ENCODE measurements at regions not wholly inside any gene's neighbourhood (a gene's known extent, or its start where the extent isn't known, plus 50 kb on each side); places are given as distances from the start of the nearest gene placed in this dataset.

- ATAC-seq (ENCODE audit: low read depth), result no peak
- Mint-ChIP-seq H3K9me3 (peaks cover 1% of the 10 kb centered on the region), H3K4me1 (peaks cover 2% of the 10 kb centered on the region), H3K27ac (no peak overlapping the region), H3K4me3 (no peak overlapping the region), H3K27me3 (no peaks in the 10 kb centered on the region), H3K36me3 (no peaks in the 10 kb centered on the region)
- DNase-seq, result no peak
- POLR2A ChIA-PET, result no interaction called here
Measured at GRCh38 chr2:75328156-75328555, 128.8 kb upstream of the TACR1 start.

GRCh38 chr2:75327334-75327733 lies 128.0 kb upstream of the TACR1 start:
- Mint-ChIP-seq H3K27me3 (no peaks in the 10 kb centered on the region), H3K9me3 (peaks cover 1% of the 10 kb centered on the region), H3K4me3 (no peak overlapping the region), H3K4me1 (peaks cover 2% of the 10 kb centered on the region), H3K27ac (no peak overlapping the region), H3K36me3 (no peaks in the 10 kb centered on the region)
- DNase-seq (no peak), ATAC-seq (ENCODE audit: low read depth) (no peak)
- POLR2A ChIA-PET, result no interaction called here

GRCh38 chr2:75326645-75327044 lies 127.3 kb upstream of the TACR1 start:
- no peak for DNase-seq
- Mint-ChIP-seq H3K27me3 (no peaks in the 10 kb centered on the region), H3K4me1 (peaks cover 2% of the 10 kb centered on the region), H3K36me3 (no peaks in the 10 kb centered on the region), H3K9me3 (peaks cover 1% of the 10 kb centered on the region), H3K27ac (no peak overlapping the region), H3K4me3 (no peak overlapping the region)
- POLR2A ChIA-PET, result no interaction called here
- ATAC-seq (ENCODE audit: low read depth), result no peak

GRCh38 chr2:75325594-75325993 lies 126.3 kb upstream of the TACR1 start:
- Mint-ChIP-seq H3K36me3 (no peaks in the 10 kb centered on the region), H3K4me1 (peaks cover 2% of the 10 kb centered on the region), H3K27ac (no peak overlapping the region), H3K27me3 (no peaks in the 10 kb centered on the region), H3K9me3 (peaks cover 1% of the 10 kb centered on the region), H3K4me3 (no peak overlapping the region)
- POLR2A ChIA-PET, result no interaction called here
- DNase-seq, result no peak
- ATAC-seq (ENCODE audit: low read depth), result no peak

GRCh38 chr2:75324861-75325284 lies 125.6 kb upstream of the TACR1 start:
- H3K27me3 Mint-ChIP-seq, result no peaks in the 10 kb centered on the region
- H3K36me3 Mint-ChIP-seq, result no peaks in the 10 kb centered on the region
- POLR2A ChIA-PET, result no interaction called here
- H3K4me3 Mint-ChIP-seq, result no peak overlapping the region
- DNase-seq, result no peak
- no peak for ATAC-seq (ENCODE audit: low read depth)
- peaks cover 1% of the 10 kb centered on the region for H3K9me3 Mint-ChIP-seq
- H3K4me1 Mint-ChIP-seq, result peaks cover 2% of the 10 kb centered on the region
- H3K27ac Mint-ChIP-seq, result no peak overlapping the region

GRCh38 chr2:75324141-75324540 lies 124.8 kb upstream of the TACR1 start:
- Mint-ChIP-seq H3K27ac (no peak overlapping the region), H3K9me3 (peaks cover 1% of the 10 kb centered on the region), H3K4me1 (peaks cover 2% of the 10 kb centered on the region), H3K4me3 (no peak overlapping the region), H3K36me3 (no peaks in the 10 kb centered on the region), H3K27me3 (no peaks in the 10 kb centered on the region)
- ATAC-seq (ENCODE audit: low read depth) (no peak), DNase-seq (no peak)
- POLR2A ChIA-PET, result no interaction called here

- H3K27ac Mint-ChIP-seq, result no peak overlapping the region
- peaks cover 2% of the 10 kb centered on the region for H3K4me1 Mint-ChIP-seq
- H3K9me3 Mint-ChIP-seq, result no peaks in the 10 kb centered on the region
- no peaks in the 10 kb centered on the region for H3K27me3 Mint-ChIP-seq
- POLR2A ChIA-PET, result no interaction called here
- ATAC-seq (ENCODE audit: low read depth), result no peak
- DNase-seq, result no peak
- H3K4me3 Mint-ChIP-seq, result no peak overlapping the region
- no peaks in the 10 kb centered on the region for H3K36me3 Mint-ChIP-seq
Measured at GRCh38 chr2:75321599-75321922, 122.2 kb upstream of the TACR1 start.

- H3K36me3 Mint-ChIP-seq, result no peaks in the 10 kb centered on the region
- no peak for DNase-seq
- peaks cover 2% of the 10 kb centered on the region for H3K4me1 Mint-ChIP-seq
- POLR2A ChIA-PET, result no interaction called here
- H3K9me3 Mint-ChIP-seq, result no peaks in the 10 kb centered on the region
- ATAC-seq (ENCODE audit: low read depth), result no peak
- no peak overlapping the region for H3K4me3 Mint-ChIP-seq
- H3K27me3 Mint-ChIP-seq, result no peaks in the 10 kb centered on the region
- no peak overlapping the region for H3K27ac Mint-ChIP-seq
Measured at GRCh38 chr2:75320898-75321598, 121.7 kb upstream of the TACR1 start.

GRCh38 chr2:75319951-75320350 lies 120.6 kb upstream of the TACR1 start:
- no peak for ATAC-seq (ENCODE audit: low read depth)
- H3K27ac Mint-ChIP-seq, result no peak overlapping the region
- H3K4me3 Mint-ChIP-seq, result no peak overlapping the region
- POLR2A ChIA-PET, result no interaction called here
- peaks cover 2% of the 10 kb centered on the region for H3K4me1 Mint-ChIP-seq
- no peaks in the 10 kb centered on the region for H3K27me3 Mint-ChIP-seq
- no peaks in the 10 kb centered on the region for H3K9me3 Mint-ChIP-seq
- H3K36me3 Mint-ChIP-seq, result no peaks in the 10 kb centered on the region
- no peak for DNase-seq

GRCh38 chr2:75317802-75318201 lies 118.5 kb upstream of the TACR1 start:
- H3K4me3 Mint-ChIP-seq, result no peak overlapping the region
- POLR2A ChIA-PET, result no interaction called here
- no peak for ATAC-seq (ENCODE audit: low read depth)
- no peaks in the 10 kb centered on the region for H3K36me3 Mint-ChIP-seq
- no peaks in the 10 kb centered on the region for H3K9me3 Mint-ChIP-seq
- H3K27ac Mint-ChIP-seq, result no peak overlapping the region
- no peaks in the 10 kb centered on the region for H3K27me3 Mint-ChIP-seq
- DNase-seq, result no peak
- no peaks in the 10 kb centered on the region for H3K4me1 Mint-ChIP-seq

- Mint-ChIP-seq H3K4me3 (no peak overlapping the region), H3K27me3 (no peaks in the 10 kb centered on the region), H3K4me1 (no peaks in the 10 kb centered on the region), H3K27ac (no peak overlapping the region), H3K9me3 (no peaks in the 10 kb centered on the region), H3K36me3 (no peaks in the 10 kb centered on the region)
- ATAC-seq (ENCODE audit: low read depth) (no peak), DNase-seq (no peak)
- POLR2A ChIA-PET, result no interaction called here
Measured at GRCh38 chr2:75317316-75317715, 118.0 kb upstream of the TACR1 start.

GRCh38 chr2:75315436-75315835 lies 116.1 kb upstream of the TACR1 start:
- no peaks in the 10 kb centered on the region for H3K27me3 Mint-ChIP-seq
- H3K4me3 Mint-ChIP-seq, result no peak overlapping the region
- ATAC-seq (ENCODE audit: low read depth) (no peak), DNase-seq (no peak)
- no peak overlapping the region for H3K27ac Mint-ChIP-seq
- no peaks in the 10 kb centered on the region for H3K9me3 Mint-ChIP-seq
- POLR2A ChIA-PET, result no interaction called here
- no peaks in the 10 kb centered on the region for H3K4me1 Mint-ChIP-seq
- no peaks in the 10 kb centered on the region for H3K36me3 Mint-ChIP-seq

- H3K27ac Mint-ChIP-seq, result no peak overlapping the region
- POLR2A ChIA-PET, result no interaction called here
- ATAC-seq (ENCODE audit: low read depth), result peak; percentile 45
Measured at GRCh38 chr2:75311993-75312392, 112.7 kb upstream of the TACR1 start.

GRCh38 chr2:75311521-75311920 lies 112.2 kb upstream of the TACR1 start:
- ATAC-seq (ENCODE audit: low read depth) (no peak), DNase-seq (no peak)
- peaks cover 1% of the 10 kb centered on the region for H3K9me3 Mint-ChIP-seq
- no peaks in the 10 kb centered on the region for H3K27me3 Mint-ChIP-seq
- no peak overlapping the region for H3K4me3 Mint-ChIP-seq
- H3K36me3 Mint-ChIP-seq, result no peaks in the 10 kb centered on the region
- H3K4me1 Mint-ChIP-seq, result no peaks in the 10 kb centered on the region
- H3K27ac Mint-ChIP-seq, result no peak overlapping the region
- POLR2A ChIA-PET, result no interaction called here

More at GRCh38 chr2:75311993-75312392, 112.7 kb upstream of the TACR1 start:
- H3K36me3 Mint-ChIP-seq, result no peaks in the 10 kb centered on the region
- H3K4me1 Mint-ChIP-seq, result no peaks in the 10 kb centered on the region
- no peak overlapping the region for H3K4me3 Mint-ChIP-seq
- H3K27me3 Mint-ChIP-seq, result no peaks in the 10 kb centered on the region
- DNase-seq, result no peak
- peaks cover 1% of the 10 kb centered on the region for H3K9me3 Mint-ChIP-seq

GRCh38 chr2:75310876-75311275 lies 111.6 kb upstream of the TACR1 start:
- Mint-ChIP-seq H3K9me3 (peaks cover 1% of the 10 kb centered on the region), H3K27ac (no peak overlapping the region), H3K4me3 (no peak overlapping the region), H3K27me3 (no peaks in the 10 kb centered on the region), H3K4me1 (no peaks in the 10 kb centered on the region), H3K36me3 (no peaks in the 10 kb centered on the region)
- DNase-seq (no peak), ATAC-seq (ENCODE audit: low read depth) (no peak)
- POLR2A ChIA-PET, result no interaction called here

All from activated naive CD8-positive, alpha-beta T cell treated with anti-CD3 and anti-CD28 coated beads, Interleukin-2, amount 10 ng/mL, durations not matched to agents 7 days and 5 days (primary cell).